DMS53 (cell line): ENCODE measurements at regions not wholly inside any gene's neighbourhood (a gene's known extent, or its start where the extent isn't known, plus 50 kb on each side); places are given as distances from the start of the nearest gene placed in this dataset.
A peak's percentile ranks its signal among the peaks of the same experiment; 100 is the strongest.
"Not testable (repeated sequence)": the region's sequence is repeated elsewhere in the genome, so short reads cannot be mapped to it uniquely, and the experiment has no call there.

Source experiments
- DNase-seq: peaks from one replicate; lab custom pipeline; 2025; lab: John Stamatoyannopoulos, UW

DNA sequence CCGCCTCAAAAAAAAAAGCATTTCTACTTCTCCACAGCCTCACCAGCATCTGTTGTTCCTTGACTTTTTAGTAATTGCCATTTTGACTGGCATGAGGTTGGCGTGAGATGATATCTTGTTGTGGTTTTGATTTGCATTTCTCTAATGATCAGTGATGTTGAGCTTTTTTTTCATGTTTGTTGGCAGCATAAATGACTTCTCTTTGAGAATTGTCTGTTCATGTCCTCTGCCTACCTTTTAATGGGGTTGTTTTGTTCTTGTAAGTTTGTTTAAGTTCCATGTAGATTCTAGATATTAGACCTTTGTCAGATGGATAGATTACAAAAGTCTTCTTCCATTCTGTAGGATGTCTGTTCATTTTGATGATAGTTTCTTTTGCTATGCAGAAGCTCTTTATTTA lies 182.9 kb downstream of the FOXG1 start:
- DNase-seq: no peak

DNA sequence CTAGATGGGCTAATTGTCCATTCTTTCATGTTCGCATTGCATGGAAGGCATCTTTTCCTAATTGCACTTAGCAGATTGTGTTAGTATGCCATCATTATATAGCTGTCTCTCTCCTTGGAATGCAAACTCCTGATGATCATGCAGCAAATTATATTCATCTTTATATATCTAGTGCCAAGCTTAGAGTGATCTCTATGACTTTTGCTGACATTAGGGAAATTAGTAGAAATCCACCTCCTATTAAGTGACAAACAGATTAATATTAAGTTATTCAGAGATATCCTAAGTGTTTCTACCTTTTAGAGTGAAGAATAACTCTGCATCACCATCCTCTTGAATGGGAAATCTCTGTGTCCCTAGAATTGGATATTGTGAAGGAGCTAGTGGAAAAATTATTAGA lies 185.6 kb downstream of the FOXG1 start:
- DNase-seq: no peak

GRCh38 chr14:28952666-28953065 lies 186.1 kb downstream of the FOXG1 start:
- peak; percentile 91 for DNase-seq

DNA sequence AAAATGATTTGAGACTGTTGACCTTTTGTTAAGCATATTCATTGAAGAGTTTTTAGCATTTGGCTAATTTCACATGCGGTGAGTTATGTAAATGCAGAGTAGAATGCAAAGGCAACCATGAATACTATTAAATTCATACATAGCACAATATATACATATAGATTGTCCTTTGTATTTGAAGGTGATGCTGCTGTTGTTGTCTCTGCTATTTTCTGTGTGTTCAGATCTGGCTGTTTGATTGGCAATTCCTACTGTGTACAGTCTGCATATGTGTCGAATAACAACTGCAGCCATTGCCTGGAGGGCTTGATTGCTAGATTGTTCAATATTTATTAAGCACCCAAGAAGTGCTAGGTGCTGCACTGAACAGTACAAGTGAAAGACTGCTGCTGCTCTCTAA lies 187.4 kb downstream of the FOXG1 start:
- no peak for DNase-seq

DNA sequence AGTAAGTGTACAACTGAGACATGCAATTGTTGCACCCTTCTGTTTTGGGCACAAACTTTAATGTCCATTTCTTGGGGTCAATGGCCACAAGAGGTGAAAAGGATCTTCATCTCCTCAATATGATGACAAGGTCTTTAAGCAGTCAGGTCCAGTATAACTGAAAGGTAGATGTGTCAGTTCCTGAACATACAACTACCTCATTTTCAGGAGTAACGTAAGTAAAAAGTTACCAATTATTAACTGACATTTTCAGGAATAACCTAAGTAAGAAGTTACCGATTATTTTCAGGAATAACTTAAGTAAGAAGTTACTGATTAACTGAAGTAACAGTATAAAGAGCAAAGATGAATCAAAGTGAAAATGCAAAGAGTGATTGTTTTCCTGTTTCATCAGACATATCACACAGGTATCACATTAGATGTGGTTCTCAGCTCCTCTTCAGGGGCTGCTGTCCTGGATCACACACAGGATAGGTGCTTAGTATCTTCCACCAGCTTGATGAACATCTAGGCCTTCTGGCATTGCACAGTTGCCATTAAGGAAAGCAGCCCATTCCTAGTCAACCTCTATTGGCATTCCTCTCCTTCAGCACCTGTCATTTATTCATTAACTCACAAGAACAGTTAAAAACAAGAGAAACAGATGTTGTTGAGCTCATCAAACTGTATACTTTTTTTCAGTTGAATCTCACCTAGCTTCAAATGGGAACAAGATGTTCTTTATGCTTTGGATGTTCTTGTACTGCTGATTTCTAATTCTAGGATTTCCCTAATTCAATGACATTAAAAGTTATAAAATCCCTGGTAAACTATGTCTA lies 200.0 kb downstream of the FOXG1 start:
- DNase-seq: peak; percentile 22

DNA sequence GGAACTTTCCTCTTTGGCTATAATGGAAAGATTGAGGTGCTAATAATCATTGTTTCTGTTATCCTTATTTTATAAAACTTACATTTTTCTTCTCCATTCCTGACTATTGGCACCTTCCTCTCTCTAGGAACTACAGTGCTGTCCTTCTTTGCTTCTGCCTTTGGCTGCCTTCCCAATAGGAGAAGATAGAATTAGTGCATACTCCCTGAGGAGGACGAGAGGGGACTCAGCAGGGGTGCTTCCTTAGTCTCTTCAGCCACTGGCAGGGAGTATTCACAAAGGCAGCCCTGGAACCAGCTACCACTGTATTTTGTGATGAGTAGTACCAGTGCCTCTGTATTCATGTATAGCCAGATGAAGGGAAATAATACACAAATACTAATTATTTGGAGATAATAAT lies 208.5 kb downstream of the FOXG1 start:
- DNase-seq: no peak

GRCh38 chr14:28982228-28982627 lies 215.6 kb downstream of the FOXG1 start:
- no peak for DNase-seq

DNA sequence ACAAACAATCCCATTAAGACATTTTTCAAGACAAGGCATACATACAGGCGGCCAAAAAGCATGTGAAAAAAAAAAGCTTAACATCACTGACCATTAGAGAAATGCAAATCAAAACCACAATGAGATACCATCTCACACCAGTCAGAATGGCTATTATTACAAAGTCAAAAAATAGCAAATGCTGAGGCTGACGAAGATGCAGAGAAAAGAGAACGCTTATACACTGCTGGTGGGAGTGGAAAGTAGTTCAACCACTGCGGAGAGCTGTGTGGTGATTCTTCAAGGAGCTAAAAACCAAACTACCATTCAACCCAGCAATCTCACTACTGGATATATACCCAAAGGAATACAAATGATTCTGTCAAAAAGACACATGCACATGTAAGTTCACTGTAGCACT lies 216.7 kb downstream of the FOXG1 start:
- no peak for DNase-seq

- no peak for DNase-seq
Measured at GRCh38 chr14:28987516-28987915, 220.9 kb downstream of the FOXG1 start.

DNA sequence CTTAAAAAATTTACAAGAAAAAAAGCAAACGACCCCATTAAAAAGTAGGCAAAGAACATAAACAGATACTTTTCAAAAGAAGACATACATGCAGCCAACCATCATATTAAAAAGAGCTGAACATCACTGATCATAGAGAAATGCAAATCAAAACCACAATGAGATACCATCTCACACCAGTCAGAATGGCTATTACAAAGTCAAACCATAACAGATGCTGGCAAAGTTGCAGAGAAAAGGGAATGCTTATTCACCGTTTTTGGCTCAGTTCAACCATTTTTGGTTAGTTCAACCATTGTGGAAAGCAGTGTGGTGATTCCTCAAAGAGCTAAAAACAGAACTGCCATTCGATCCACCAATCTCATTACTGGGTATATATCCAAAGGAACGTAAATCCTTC lies 230.6 kb downstream of the FOXG1 start:
- DNase-seq: not testable (repeated sequence)

DNA sequence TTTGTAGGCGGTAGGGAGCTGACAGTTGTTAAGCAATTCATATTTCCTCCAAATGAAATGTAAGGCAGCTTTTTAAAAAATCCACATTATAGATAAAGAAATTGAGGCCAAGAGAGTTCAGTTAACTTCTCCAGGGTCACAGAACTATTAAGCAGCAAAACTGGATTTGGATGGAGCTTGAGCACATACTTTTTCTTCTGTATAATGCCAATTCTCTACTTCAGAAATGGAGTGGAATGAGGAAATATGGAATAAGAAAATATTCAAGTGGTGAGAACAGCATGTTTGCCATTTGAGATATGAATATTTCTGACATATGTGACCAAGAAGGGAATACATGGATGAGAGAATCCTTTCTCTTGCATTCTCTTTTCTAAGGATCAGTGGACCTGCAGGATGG lies 233.1 kb downstream of the FOXG1 start:
- no peak for DNase-seq

DNA sequence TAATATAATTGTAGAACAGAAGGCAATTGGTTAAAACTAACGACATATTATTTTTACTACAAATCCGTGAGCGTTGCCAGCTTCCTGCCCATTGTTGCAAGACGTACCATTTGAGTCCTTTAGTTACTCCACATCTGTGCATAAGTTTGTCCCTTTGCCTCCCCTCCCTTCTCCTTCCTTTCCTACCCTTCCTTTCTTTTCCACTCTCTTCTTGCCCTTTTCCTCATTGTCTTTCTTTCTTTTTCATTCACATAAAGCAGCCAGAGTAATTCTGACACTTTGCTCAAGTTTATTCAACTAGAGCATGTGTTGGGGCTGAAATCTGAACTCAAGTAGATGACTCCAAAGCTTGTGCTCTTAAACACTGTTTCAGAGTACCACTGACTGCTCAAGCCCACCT lies 239.1 kb downstream of the FOXG1 start:
- DNase-seq: no peak

GRCh38 chr14:29007990-29008389 lies 241.4 kb downstream of the FOXG1 start:
- no peak for DNase-seq

GRCh38 chr14:29016050-29016900 lies 249.7 kb downstream of the FOXG1 start:
- DNase-seq: peak; percentile 65

GRCh38 chr14:29023505-29023904 lies 256.9 kb downstream of the FOXG1 start:
- DNase-seq: not testable (repeated sequence)

- DNase-seq: not testable (repeated sequence)
Measured at GRCh38 chr14:29027441-29027840, 260.9 kb downstream of the FOXG1 start.

GRCh38 chr14:29027941-29028705 lies 261.5 kb downstream of the FOXG1 start:
- DNase-seq: not testable (repeated sequence)

DNA sequence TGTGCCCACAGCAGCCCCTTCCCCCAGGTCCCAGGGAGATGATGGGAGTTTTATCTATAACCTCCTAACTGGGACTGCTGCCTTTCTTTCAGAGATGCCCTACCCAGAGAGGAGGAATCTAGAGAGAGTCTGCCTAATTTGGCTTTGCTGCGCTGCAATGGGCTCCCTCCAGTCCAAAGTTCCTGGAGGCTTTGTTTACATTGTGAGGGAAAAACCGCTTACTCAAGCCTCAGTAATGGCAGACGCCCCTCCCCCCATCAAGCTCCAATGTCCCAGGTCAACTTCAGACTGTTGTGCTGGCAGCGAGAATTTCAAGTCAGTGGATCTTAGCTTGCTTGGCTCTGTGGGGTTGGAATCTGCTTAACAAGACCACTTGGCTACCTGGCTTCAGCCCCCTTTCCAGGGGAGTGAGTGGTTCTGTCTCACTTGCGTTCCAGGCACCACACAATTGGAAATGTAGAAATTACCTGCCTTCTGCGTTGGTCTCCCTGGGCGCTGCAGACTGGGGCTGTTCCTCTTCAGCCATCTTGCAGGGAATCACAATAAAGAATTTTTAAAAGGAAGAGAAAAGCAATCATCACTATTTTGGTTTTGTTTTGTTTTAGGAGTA lies 262.5 kb downstream of the FOXG1 start:
- peak; percentile 60 for DNase-seq

DNA sequence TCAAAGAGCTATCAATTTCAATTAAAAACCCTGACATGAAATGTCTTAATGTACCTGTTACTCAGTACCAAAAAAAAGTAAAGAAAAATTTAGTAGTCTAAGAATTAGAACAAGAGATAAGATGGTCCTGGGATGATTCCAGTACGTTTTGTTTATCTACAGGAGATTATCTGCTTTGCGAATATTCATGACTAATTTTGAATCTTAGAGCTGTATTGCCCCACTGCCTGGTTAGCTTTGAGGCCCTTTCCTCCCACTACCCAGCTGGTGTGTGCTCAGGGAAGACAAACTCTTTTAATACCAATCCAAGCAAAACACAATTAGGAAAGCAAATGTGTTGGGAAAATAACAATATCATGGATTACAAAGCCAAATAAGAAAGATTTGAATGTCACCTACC lies 263.5 kb downstream of the FOXG1 start:
- DNase-seq: no peak

- peak; percentile 13 for DNase-seq
Measured at GRCh38 chr14:29030970-29031369, 264.4 kb downstream of the FOXG1 start.

DNA sequence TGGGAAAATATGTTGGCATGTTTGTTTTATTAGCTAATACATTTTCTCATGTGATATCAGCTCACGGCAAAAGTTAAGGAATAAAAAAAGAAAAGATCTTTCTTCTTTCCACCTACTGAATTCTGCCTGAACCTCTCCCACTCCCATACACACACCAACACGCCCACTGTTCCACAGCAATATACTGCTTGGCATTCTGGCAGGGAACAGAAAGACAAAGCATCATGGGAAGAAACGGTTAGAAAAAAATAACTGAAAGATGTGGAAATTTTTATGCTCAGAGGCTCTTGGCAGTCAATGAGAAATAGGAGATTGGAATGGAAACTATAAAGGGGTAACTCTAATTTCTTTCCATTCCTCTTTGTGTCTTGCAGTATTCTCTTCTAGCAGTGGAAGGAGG lies 268.5 kb downstream of the FOXG1 start:
- DNase-seq: no peak

GRCh38 chr14:29037411-29037810 lies 270.8 kb downstream of the FOXG1 start:
- peak; percentile 34 for DNase-seq
